ENCODE measurements at regions not wholly inside any gene's neighbourhood (a gene's known extent, or its start where the extent isn't known, plus 50 kb on each side); places are given as distances from the start of the nearest gene placed in this dataset.

- TF ChIP-seq POLR2A (IDR thresholded peaks at IDR 0.05) (no peak), CTCF (IDR thresholded peaks at IDR 0.05) (no peak)
Measured at GRCh38 chr2:53067056-53067455, 700.5 kb upstream of the CHAC2 start.

Data from suprapubic skin (tissue), 3 donors.